Suprapubic skin (tissue), 4 donors: ENCODE measurements at regions not wholly inside any gene's neighbourhood (a gene's known extent, or its start where the extent isn't known, plus 50 kb on each side); places are given as distances from the start of the nearest gene placed in this dataset.

Experiments
- DNase-seq, 2 donors: peaks; one replicate each; pipeline ENCODE4 v3.0.0-alpha.2; 2019; ENCODE audit warnings: low spot score in 2 of 2
- H3K27ac ChIP-seq: fragments of 200-600 bp; sonication (generic); one replicate; pipeline ENCODE4 v1.5.1; 2019
- H3K27me3 ChIP-seq: fragments of 200-600 bp; sonication (generic); one replicate; pipeline ENCODE4 v1.5.1; 2019
- H3K36me3 ChIP-seq: fragments of 200-600 bp; sonication (generic); one replicate; pipeline ENCODE4 v1.5.1; 2019
- H3K4me1 ChIP-seq: fragments of 200-600 bp; sonication (generic); one replicate; pipeline ENCODE4 v1.5.1; 2019
- H3K4me3 ChIP-seq: fragments of 200-600 bp; sonication (generic); one replicate; pipeline ENCODE4 v1.5.1; 2019; ENCODE audit warnings: mild to moderate bottlenecking
- H3K9me3 ChIP-seq: fragments of 200-600 bp; sonication (generic); one replicate; pipeline ENCODE4 v1.5.1; 2019
- CTCF ChIP-seq, 2 donors: fragments of 200-600 bp in 1 of 2; fragments of 450-650 bp in 1 of 2; sonication (generic) in 1 of 2; IDR thresholded peaks; one replicate each; pipeline ENCODE4 v1.5.1; 2016 to 2019; ENCODE audit warnings: antibody characterized with exemption in 2 of 2, mild to moderate bottlenecking in 1 of 2, moderate library complexity in 1 of 2
- EP300 ChIP-seq: sonication (generic); formaldehyde crosslinking; IDR thresholded peaks from one replicate; pipeline ENCODE4 v1.6.1; 2017; ENCODE audit warnings: antibody characterized with exemption
- POLR2A ChIP-seq, 2 donors: fragments of 450-650 bp; IDR thresholded peaks; one replicate each; pipeline ENCODE4 v1.6.1; 2017; ENCODE audit warnings: antibody characterized with exemption in 2 of 2, mild to moderate bottlenecking in 2 of 2, moderate library complexity in 2 of 2
- POLR2AphosphoS5 ChIP-seq, 3 donors: sonication (generic); formaldehyde crosslinking; IDR thresholded peaks; one replicate each; pipeline ENCODE4 v1.6.1; 2017; ENCODE audit warnings: antibody characterized with exemption in 3 of 3
- WGBS: methylation state at CpG from one replicate; pipeline ENCODE4 v1.1.5; 2018; 5-methylcytosine and 5-hydroxymethylcytosine counted together

- WGBS = 94% methylated on average over 4 of the region's 4 CpGs
These were observed 395.9 kb downstream of the SAMD5 start for GRCh38 chr6:147904416-147904815.

GRCh38 chr6:147905711-147906110 lies 397.2 kb downstream of the SAMD5 start:
- Histone ChIP-seq H3K4me1 (no peaks in the 10 kb centered on the region), H3K4me3 (no peak overlapping the region), H3K27me3 (no peaks in the 10 kb centered on the region), H3K36me3 (no peaks in the 10 kb centered on the region), H3K27ac (no peak overlapping the region), H3K9me3 (no peaks in the 10 kb centered on the region)
- DNase-seq = no peak
- TF ChIP-seq POLR2A (IDR thresholded peaks at IDR 0.05) (no peak), EP300 (no peak), CTCF (IDR thresholded peaks at IDR 0.05) (no peak), POLR2AphosphoS5 (IDR thresholded peaks at IDR 0.05) (no peak)
- 85% methylated on average over 3 of the region's 3 CpGs for WGBS

More at GRCh38 chr6:147904416-147904815, 395.9 kb downstream of the SAMD5 start:
- no peak overlapping the region for H3K27ac ChIP-seq
- no peak for TF ChIP-seq POLR2A (IDR thresholded peaks at IDR 0.05)
- no peak for TF ChIP-seq POLR2AphosphoS5 (IDR thresholded peaks at IDR 0.05)
- TF ChIP-seq EP300 = no peak
- TF ChIP-seq CTCF (IDR thresholded peaks at IDR 0.05) = no peak
- no peaks in the 10 kb centered on the region for H3K9me3 ChIP-seq
- H3K4me3 ChIP-seq = no peak overlapping the region
- no peak for DNase-seq
- H3K36me3 ChIP-seq = no peaks in the 10 kb centered on the region
- no peaks in the 10 kb centered on the region for H3K4me1 ChIP-seq
- no peaks in the 10 kb centered on the region for H3K27me3 ChIP-seq

DNA sequence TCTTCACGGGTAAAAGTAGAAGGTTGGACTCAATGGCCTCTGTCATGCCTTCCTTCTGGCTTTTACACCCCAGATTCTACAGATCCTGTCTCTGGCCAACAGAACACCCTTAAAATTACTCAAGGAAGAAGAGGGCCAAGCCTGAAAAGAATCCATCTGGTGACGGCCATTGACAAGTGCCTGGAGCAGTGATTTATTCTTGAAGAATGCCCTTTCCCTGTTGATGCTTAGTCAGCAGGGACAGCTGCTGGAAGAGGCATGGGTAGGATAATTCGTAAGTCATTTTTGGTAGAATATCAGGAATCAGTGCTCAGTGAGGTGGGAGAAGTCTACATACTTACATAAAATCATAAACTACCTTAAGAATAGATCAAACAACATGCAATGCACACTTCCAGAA lies 397.9 kb downstream of the SAMD5 start:
- WGBS = 69% methylated on average over 3 of the region's 3 CpGs

DNA sequence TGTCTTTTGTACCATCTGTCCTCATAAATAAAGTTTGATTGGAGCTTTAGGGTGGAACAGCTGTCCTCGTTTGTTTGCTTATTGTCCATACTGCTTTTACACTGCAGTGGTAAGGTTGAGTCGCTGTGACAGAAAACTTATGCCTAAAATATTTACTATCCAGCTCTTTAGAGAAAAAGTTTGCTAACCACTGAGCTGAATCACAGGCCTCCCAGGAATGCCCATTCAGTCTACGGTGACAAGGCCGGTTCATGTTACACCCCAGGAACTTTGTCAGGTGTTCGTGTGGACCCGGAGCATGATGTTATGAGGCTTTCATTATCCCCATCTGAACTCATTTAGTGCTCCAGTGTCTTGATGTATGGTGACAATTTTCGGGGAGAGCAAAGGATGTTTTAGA lies 401.1 kb downstream of the SAMD5 start:
- 82% methylated on average over 7 of the region's 7 CpGs for WGBS
- Histone ChIP-seq H3K27me3 (no peaks in the 10 kb centered on the region), H3K9me3 (no peaks in the 10 kb centered on the region), H3K4me3 (no peak overlapping the region), H3K36me3 (no peaks in the 10 kb centered on the region), H3K27ac (no peak overlapping the region), H3K4me1 (no peaks in the 10 kb centered on the region)
- DNase-seq = no peak
- TF ChIP-seq POLR2A (IDR thresholded peaks at IDR 0.05) = no peak
- no peak for TF ChIP-seq EP300
- TF ChIP-seq POLR2AphosphoS5 (IDR thresholded peaks at IDR 0.05) = no peak
- no peak for TF ChIP-seq CTCF (IDR thresholded peaks at IDR 0.05)

More for the DNA sequence above, 397.9 kb downstream of the SAMD5 start:
- Histone ChIP-seq H3K27ac (no peak overlapping the region), H3K4me1 (no peaks in the 10 kb centered on the region), H3K36me3 (no peaks in the 10 kb centered on the region), H3K4me3 (no peak overlapping the region), H3K27me3 (no peaks in the 10 kb centered on the region), H3K9me3 (no peaks in the 10 kb centered on the region)
- no peak for DNase-seq
- TF ChIP-seq POLR2A (IDR thresholded peaks at IDR 0.05) (no peak), EP300 (no peak), POLR2AphosphoS5 (IDR thresholded peaks at IDR 0.05) (no peak), CTCF (IDR thresholded peaks at IDR 0.05) (no peak)

GRCh38 chr6:147910281-147910680 lies 401.8 kb downstream of the SAMD5 start:
- 94% methylated on average over 9 of the region's 9 CpGs for WGBS
- no peak for DNase-seq
- no peaks in the 10 kb centered on the region for H3K27me3 ChIP-seq
- H3K36me3 ChIP-seq = no peaks in the 10 kb centered on the region
- H3K4me1 ChIP-seq = no peaks in the 10 kb centered on the region
- H3K4me3 ChIP-seq = no peak overlapping the region
- H3K27ac ChIP-seq = no peak overlapping the region
- no peaks in the 10 kb centered on the region for H3K9me3 ChIP-seq
- TF ChIP-seq POLR2A (IDR thresholded peaks at IDR 0.05) (no peak), CTCF (IDR thresholded peaks at IDR 0.05) (no peak), POLR2AphosphoS5 (IDR thresholded peaks at IDR 0.05) (no peak), EP300 (no peak)
